ENCODE measurements at regions not wholly inside any gene's neighbourhood (a gene's known extent, or its start where the extent isn't known, plus 50 kb on each side); places are given as distances from the start of the nearest gene placed in this dataset.
"Not testable (repeated sequence)": the region's sequence is repeated elsewhere in the genome, so short reads cannot be mapped to it uniquely, and the experiment has no call there.

- DNase-seq (ENCODE audit: low read depth in 2 of 2) = no peak
Observed at GRCh38 chr3:177622520-177622919, 425.2 kb upstream of the TBL1XR1 start.

- no peak for DNase-seq (ENCODE audit: low read depth in 2 of 2)
Observed at GRCh38 chr3:177622982-177623617, 425.8 kb upstream of the TBL1XR1 start.

- DNase-seq (ENCODE audit: low read depth in 2 of 2) = no peak
Observed at GRCh38 chr3:177624528-177625495, 427.5 kb upstream of the TBL1XR1 start.

- DNase-seq (ENCODE audit: low read depth in 2 of 2) = no peak
Observed at GRCh38 chr3:177626045-177626444, 428.8 kb upstream of the TBL1XR1 start.

- DNase-seq (ENCODE audit: low read depth in 2 of 2) = not testable (repeated sequence)
Observed at GRCh38 chr3:177628095-177628719, 430.9 kb upstream of the TBL1XR1 start.

- no peak for DNase-seq (ENCODE audit: low read depth in 2 of 2)
Observed at GRCh38 chr3:177629276-177629675, 432.0 kb upstream of the TBL1XR1 start.

GRCh38 chr3:177633671-177634207 lies 436.5 kb upstream of the TBL1XR1 start:
- no peak for DNase-seq (ENCODE audit: low read depth in 2 of 2)

GRCh38 chr3:177635601-177636106 lies 438.4 kb upstream of the TBL1XR1 start:
- not testable (repeated sequence) for DNase-seq (ENCODE audit: low read depth in 2 of 2)

- no peak for DNase-seq (ENCODE audit: low read depth in 2 of 2)
Observed at GRCh38 chr3:177640319-177640965, 443.2 kb upstream of the TBL1XR1 start.

- no peak for DNase-seq (ENCODE audit: low read depth in 2 of 2)
Observed at GRCh38 chr3:177641206-177641605, 443.9 kb upstream of the TBL1XR1 start.

- DNase-seq (ENCODE audit: low read depth in 2 of 2) = no peak
Observed at GRCh38 chr3:177642042-177642803, 444.9 kb upstream of the TBL1XR1 start.

- no peak for DNase-seq (ENCODE audit: low read depth in 2 of 2)
Observed at GRCh38 chr3:177642804-177643125, 445.5 kb upstream of the TBL1XR1 start.

- DNase-seq (ENCODE audit: low read depth in 2 of 2) = no peak
Observed at GRCh38 chr3:177646749-177647148, 449.5 kb upstream of the TBL1XR1 start.

- no peak for DNase-seq (ENCODE audit: low read depth in 2 of 2)
Observed at GRCh38 chr3:177647341-177647740, 450.1 kb upstream of the TBL1XR1 start.

- no peak for DNase-seq (ENCODE audit: low read depth in 2 of 2)
Observed at GRCh38 chr3:177647876-177648275, 450.6 kb upstream of the TBL1XR1 start.

- DNase-seq (ENCODE audit: low read depth in 2 of 2) = no peak
Observed at GRCh38 chr3:177652556-177653291, 455.4 kb upstream of the TBL1XR1 start.

GRCh38 chr3:177657243-177657642 lies 460.0 kb upstream of the TBL1XR1 start:
- no peak for DNase-seq (ENCODE audit: low read depth in 2 of 2)

GRCh38 chr3:177658354-177658753 lies 461.1 kb upstream of the TBL1XR1 start:
- DNase-seq (ENCODE audit: low read depth in 2 of 2) = no peak

- DNase-seq (ENCODE audit: low read depth in 2 of 2) = not testable (repeated sequence)
Observed at GRCh38 chr3:177664380-177665103, 467.3 kb upstream of the TBL1XR1 start.

Measured in stimulated activated CD4-positive, alpha-beta T cell treated with anti-CD3 and anti-CD28 coated beads, Interleukin-12 subunit alpha, Interleukin-12 subunit beta, amount 100 ng/mL, for 24 hours (primary cell).